Thymus (tissue), 11 donors: ENCODE measurements at regions not wholly inside any gene's neighbourhood (a gene's known extent, or its start where the extent isn't known, plus 50 kb on each side); places are given as distances from the start of the nearest gene placed in this dataset.

ENCODE experiments used
- DNase-seq, 9 donors: peaks; one replicate each; pipeline ENCODE4 v3.0.0-alpha.2; 2013; ENCODE audit warnings: low spot score in 9 of 9, low read depth in 6 of 9, missing footprints in 1 of 9
- H3K27ac ChIP-seq, 2 donors: one replicate each; pipeline ENCODE4 v1.5.1; 2013; ENCODE audit warnings: control low read depth in 1 of 2, low read depth in 1 of 2, low read length in 1 of 2, mild to moderate bottlenecking in 1 of 2, moderate library complexity in 1 of 2
- H3K27me3 ChIP-seq, 2 donors: one replicate each; pipeline ENCODE4 v1.5.1; 2013; ENCODE audit warnings: low read length in 1 of 2; ENCODE audit not compliant: control insufficient read depth in 2 of 2, insufficient read depth in 1 of 2
- H3K36me3 ChIP-seq, 2 donors: one replicate each; pipeline ENCODE4 v1.5.1; 2013; ENCODE audit warnings: low read length in 1 of 2, mild to moderate bottlenecking in 1 of 2, moderate library complexity in 1 of 2; ENCODE audit not compliant: control insufficient read depth in 2 of 2, insufficient read depth in 2 of 2
- H3K4me1 ChIP-seq, 2 donors: one replicate each; pipeline ENCODE4 v1.5.1; 2013; ENCODE audit warnings: low read length in 2 of 2; ENCODE audit not compliant: control insufficient read depth in 2 of 2, insufficient read depth in 2 of 2
- H3K4me3 ChIP-seq, 2 donors: one replicate each; pipeline ENCODE4 v1.5.1; 2013; ENCODE audit warnings: low read length in 2 of 2, control low read depth in 1 of 2, mild to moderate bottlenecking in 1 of 2
- H3K9me3 ChIP-seq, 2 donors: one replicate each; pipeline ENCODE4 v1.5.1; 2013; ENCODE audit warnings: low read length in 1 of 2, mild to moderate bottlenecking in 1 of 2; ENCODE audit not compliant: control insufficient read depth in 2 of 2, insufficient read depth in 1 of 2
- WGBS: extraction: QIAGEN DNeasy Blood & Tissue Kit; methylation state at CpG from one replicate; pipeline ENCODE4 v1.1.7; 2013; 5-methylcytosine and 5-hydroxymethylcytosine counted together
- donor health status: healthy.

GRCh38 chr21:31450980-31451379 lies 106.9 kb upstream of the TIAM1 start:
- WGBS = 96% methylated on average over 9 of the region's 9 CpGs
- Histone ChIP-seq H3K4me1 (peaks cover 16 to 20% of the 10 kb centered on the region in 2 donors), H3K27me3 (no peaks in the 10 kb centered on the region), H3K9me3 (peaks cover 0 to 4% of the 10 kb centered on the region in 2 donors), H3K36me3 (peaks cover 0 to 3% of the 10 kb centered on the region in 2 donors), H3K4me3 (no peak overlapping the region), H3K27ac (no peak overlapping the region)
- DNase-seq = no peak

- Histone ChIP-seq H3K27me3 (no peaks in the 10 kb centered on the region), H3K4me3 (no peak overlapping the region), H3K27ac (no peak overlapping the region), H3K9me3 (peaks cover 0 to 4% of the 10 kb centered on the region in 2 donors), H3K4me1 (peaks cover 21 to 28% of the 10 kb centered on the region in 2 donors), H3K36me3 (peaks cover 0 to 3% of the 10 kb centered on the region in 2 donors)
- WGBS = 96% methylated on average over 11 of the region's 11 CpGs
- no peak for DNase-seq
Measured at GRCh38 chr21:31449921-31450535, 106.0 kb upstream of the TIAM1 start.

GRCh38 chr21:31448496-31448895 lies 104.4 kb upstream of the TIAM1 start:
- H3K36me3 ChIP-seq = peaks cover 0 to 3% of the 10 kb centered on the region in 2 donors
- no peaks in the 10 kb centered on the region for H3K27me3 ChIP-seq
- no peak overlapping the region for H3K27ac ChIP-seq
- H3K4me3 ChIP-seq = no peak overlapping the region
- peaks cover 26 to 42% of the 10 kb centered on the region in 2 donors for H3K4me1 ChIP-seq
- peaks cover 0 to 4% of the 10 kb centered on the region in 2 donors for H3K9me3 ChIP-seq
- WGBS = 65% methylated on average over 3 of the region's 3 CpGs
- DNase-seq = no peak

- peak overlapping the region; percentile 75 to 84 for H3K27ac ChIP-seq
- peaks cover 26 to 44% of the 10 kb centered on the region in 2 donors for H3K4me1 ChIP-seq
- no peak for DNase-seq
- H3K36me3 ChIP-seq = peaks cover 0 to 3% of the 10 kb centered on the region in 2 donors
- H3K9me3 ChIP-seq = no peaks in the 10 kb centered on the region
- H3K4me3 ChIP-seq = no peak overlapping the region
- no peaks in the 10 kb centered on the region for H3K27me3 ChIP-seq
- WGBS = 58% methylated on average over 3 of the region's 3 CpGs
Measured at GRCh38 chr21:31447505-31447904, 103.4 kb upstream of the TIAM1 start.

- 13% methylated on average over 8 of the region's 8 CpGs for WGBS
- Histone ChIP-seq H3K4me1 (peaks cover 26 to 44% of the 10 kb centered on the region in 2 donors), H3K9me3 (peaks cover 0 to 8% of the 10 kb centered on the region in 2 donors), H3K27me3 (no peaks in the 10 kb centered on the region), H3K4me3 (no peak overlapping the region), H3K36me3 (no peaks in the 10 kb centered on the region), H3K27ac (peak overlapping the region; percentile 62 to 84)
- peak; percentile 36 to 88 (median 69) for DNase-seq
Measured at GRCh38 chr21:31446226-31446855, 102.3 kb upstream of the TIAM1 start.

GRCh38 chr21:31445137-31445536 lies 101.1 kb upstream of the TIAM1 start:
- H3K4me1 ChIP-seq = peaks cover 26 to 44% of the 10 kb centered on the region in 2 donors

GRCh38 chr21:31443736-31444521 lies 99.9 kb upstream of the TIAM1 start:
- H3K27me3 ChIP-seq = no peaks in the 10 kb centered on the region
- H3K4me3 ChIP-seq = no peak overlapping the region
- no peaks in the 10 kb centered on the region for H3K36me3 ChIP-seq
- WGBS = 25% methylated on average over 8 of the region's 8 CpGs
- H3K4me1 ChIP-seq = peaks cover 26 to 44% of the 10 kb centered on the region in 2 donors
- H3K9me3 ChIP-seq = peaks cover 0 to 10% of the 10 kb centered on the region in 2 donors
- peak in 1 of 9 donors; percentile 45 for DNase-seq
- no peak overlapping the region for H3K27ac ChIP-seq

More at GRCh38 chr21:31445137-31445536, 101.1 kb upstream of the TIAM1 start:
- no peaks in the 10 kb centered on the region for H3K27me3 ChIP-seq
- DNase-seq = peak in 2 of 9 donors; percentile 19 to 55
- H3K9me3 ChIP-seq = peaks cover 0 to 10% of the 10 kb centered on the region in 2 donors
- no peak overlapping the region for H3K4me3 ChIP-seq
- H3K27ac ChIP-seq = peak overlapping the region in 1 of 2 donors; percentile 84
- no peaks in the 10 kb centered on the region for H3K36me3 ChIP-seq
- WGBS = 84% methylated on average over 4 of the region's 4 CpGs

GRCh38 chr21:31442339-31442738 lies 98.3 kb upstream of the TIAM1 start:
- Histone ChIP-seq H3K9me3 (peaks cover 0 to 10% of the 10 kb centered on the region in 2 donors), H3K27me3 (no peaks in the 10 kb centered on the region), H3K4me3 (no peak overlapping the region), H3K27ac (no peak overlapping the region), H3K4me1 (peaks cover 19 to 37% of the 10 kb centered on the region in 2 donors), H3K36me3 (no peaks in the 10 kb centered on the region)
- DNase-seq = no peak
- 80% methylated on average over 6 of the region's 6 CpGs for WGBS

- Histone ChIP-seq H3K27ac (no peak overlapping the region), H3K4me1 (peaks cover 0 to 7% of the 10 kb centered on the region in 2 donors), H3K27me3 (no peaks in the 10 kb centered on the region), H3K4me3 (no peak overlapping the region), H3K36me3 (no peaks in the 10 kb centered on the region), H3K9me3 (peaks cover 0 to 5% of the 10 kb centered on the region in 2 donors)
- DNase-seq = no peak
- WGBS = 98% methylated on average over 9 of the region's 9 CpGs
Measured at GRCh38 chr21:31429506-31429905, 85.4 kb upstream of the TIAM1 start.
